CD4-positive, alpha-beta T cell treated with Interleukin-6 for 4 hours (primary cell): ENCODE measurements at regions not wholly inside any gene's neighbourhood (a gene's known extent, or its start where the extent isn't known, plus 50 kb on each side); places are given as distances from the start of the nearest gene placed in this dataset.

ENCODE experiments used
- DNase-seq: peaks from one replicate; pipeline ENCODE4 v3.0.0-alpha.2; 2020; ENCODE audit warnings: mixed read lengths

- DNase-seq, result no peak
Measured at GRCh38 chr20:61042506-61043385, 209.3 kb upstream of the CDH4 start.

- no peak for DNase-seq
Measured at GRCh38 chr20:61043681-61044080, 208.4 kb upstream of the CDH4 start.

DNA sequence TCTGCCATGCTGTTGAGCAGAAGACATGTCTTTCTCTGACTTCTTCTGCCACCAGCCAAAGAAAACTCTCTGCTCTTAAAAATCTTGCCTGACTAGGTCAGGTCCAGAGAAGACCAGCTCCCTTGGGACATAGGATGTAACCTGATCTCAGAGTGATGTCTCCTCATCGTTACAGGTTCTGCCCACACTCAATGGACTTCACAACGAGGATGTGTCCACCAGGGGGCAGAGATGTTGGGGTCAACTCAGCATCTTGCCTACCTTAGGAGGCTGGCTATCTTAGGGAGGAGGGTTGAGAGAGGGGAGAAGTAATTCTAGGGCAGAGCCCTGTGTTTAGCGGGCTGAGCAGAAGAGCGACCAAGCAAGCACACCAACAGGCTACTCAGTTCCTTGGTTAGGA, 207.6 kb upstream of the CDH4 start:
- no peak for DNase-seq

DNA sequence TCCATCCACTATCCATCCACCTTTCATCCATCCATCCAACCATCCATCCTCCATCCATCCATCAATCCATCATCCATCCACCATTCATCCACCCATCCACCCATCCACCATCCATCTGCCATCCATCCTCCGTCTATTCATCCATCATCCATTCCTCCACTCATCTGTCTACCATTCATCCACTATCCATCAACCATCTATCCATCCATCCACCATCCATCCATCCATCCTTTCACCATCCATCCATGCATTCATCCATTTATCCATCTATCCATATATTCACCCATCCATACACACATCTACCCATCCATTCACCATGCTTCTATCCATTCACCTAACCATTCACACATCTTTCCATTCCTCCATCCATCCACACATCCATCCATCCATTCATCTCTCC, 207.0 kb upstream of the CDH4 start:
- DNase-seq, result no peak

DNA sequence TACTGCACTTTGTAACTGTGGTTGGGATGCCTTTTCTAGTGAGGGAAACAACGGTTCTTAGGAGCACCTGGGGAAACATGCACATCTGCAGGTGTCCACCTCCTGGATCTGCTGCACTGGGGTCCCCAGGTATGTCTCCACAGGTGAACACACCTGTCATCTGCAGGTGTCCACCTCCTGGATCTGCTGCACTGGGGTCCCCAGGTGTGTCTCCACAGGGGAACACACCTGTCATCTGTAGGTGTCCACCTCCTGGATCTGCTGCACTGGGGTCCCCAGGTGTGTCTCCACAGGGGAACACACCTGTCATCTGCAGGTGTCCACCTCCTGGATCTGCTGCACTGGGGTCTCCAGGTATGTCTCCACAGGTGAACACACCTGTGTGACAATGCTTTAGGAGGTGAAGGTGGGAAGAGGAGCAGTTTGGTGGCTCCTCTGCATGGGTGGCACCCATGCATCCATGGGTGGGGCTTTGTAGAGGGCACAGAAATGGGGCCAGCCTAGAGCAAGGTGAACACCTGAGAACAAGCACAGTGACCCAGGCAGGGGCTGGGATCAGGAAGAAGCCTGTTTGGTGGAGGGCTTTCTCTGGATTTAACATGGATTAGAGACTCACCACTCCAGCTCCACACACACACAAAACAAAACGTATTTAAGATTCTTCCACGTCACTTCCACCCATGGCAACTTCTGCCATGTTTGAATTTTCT, 206.0 kb upstream of the CDH4 start:
- no peak for DNase-seq

GRCh38 chr20:61046721-61047351, 205.2 kb upstream of the CDH4 start:
- DNase-seq, result no peak

- DNase-seq, result no peak
Measured at GRCh38 chr20:61047515-61047914, 204.5 kb upstream of the CDH4 start.

DNA sequence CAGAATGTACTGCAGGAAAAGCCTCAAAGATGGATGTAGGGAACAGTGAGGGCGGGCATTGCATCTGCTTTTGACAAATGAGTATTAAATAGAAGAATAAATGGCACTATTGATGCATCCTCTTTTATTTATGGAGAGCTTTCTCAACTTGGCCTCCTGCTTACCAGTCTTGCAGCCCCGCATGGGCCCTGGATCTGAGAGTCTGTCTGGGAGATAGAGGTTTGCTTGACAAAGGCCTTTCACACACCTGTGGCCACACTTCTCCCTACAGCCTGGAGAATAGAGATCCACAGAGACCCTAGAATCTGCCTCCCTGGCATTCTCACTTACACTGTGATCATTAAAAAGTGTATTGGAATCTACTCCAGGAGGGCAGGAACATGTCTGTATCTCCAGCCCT, 203.8 kb upstream of the CDH4 start:
- no peak for DNase-seq

DNA sequence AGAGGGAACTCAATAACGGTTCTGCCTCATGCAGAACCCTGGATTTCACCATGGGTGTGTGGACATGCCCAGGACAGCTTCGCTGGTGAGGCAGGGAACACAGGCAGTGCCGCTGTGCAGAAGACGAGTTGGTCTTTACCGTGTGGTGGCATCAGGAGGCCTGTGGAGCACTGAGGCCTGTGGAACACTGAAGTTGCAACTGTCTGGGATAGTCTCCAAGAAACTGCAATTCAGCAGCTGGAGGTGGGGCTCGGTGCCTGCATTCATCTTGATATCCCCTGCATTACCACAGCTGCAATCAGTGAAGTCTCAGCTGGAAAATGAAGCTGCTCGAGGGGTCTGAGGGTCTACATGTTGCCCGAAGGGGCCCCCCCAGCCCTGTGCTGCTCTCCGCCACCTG, 202.4 kb upstream of the CDH4 start:
- no peak for DNase-seq

- no peak for DNase-seq
Measured at GRCh38 chr20:61050336-61050890, 201.6 kb upstream of the CDH4 start.

DNA sequence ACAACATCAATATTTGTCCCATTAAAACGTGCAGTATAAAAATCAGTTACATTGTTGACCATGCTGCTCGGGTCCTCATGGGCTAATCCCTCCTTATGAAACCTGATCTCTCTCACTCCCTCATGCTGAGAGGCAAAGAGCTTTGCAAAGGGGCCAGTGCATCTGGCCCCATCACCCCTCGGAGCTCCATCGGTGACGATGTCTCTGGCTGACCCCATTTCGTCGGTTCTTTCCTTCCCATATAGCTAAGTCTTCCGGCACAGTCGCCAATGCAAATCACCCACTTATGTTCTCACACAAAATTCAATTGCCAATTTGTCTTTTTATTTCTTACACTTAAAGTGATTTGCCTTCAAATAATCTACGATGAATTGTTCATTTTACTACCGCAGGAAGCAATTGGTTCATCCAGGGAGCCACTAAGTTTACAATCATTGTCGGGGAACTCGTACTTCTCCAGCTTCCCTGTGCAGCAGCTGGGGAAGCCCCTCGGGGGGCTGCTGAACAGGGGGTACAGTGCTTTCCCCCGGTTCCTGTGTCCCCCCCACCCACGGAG, 199.8 kb upstream of the CDH4 start:
- DNase-seq, result no peak

GRCh38 chr20:61052776-61053442, 199.2 kb upstream of the CDH4 start:
- no peak for DNase-seq

DNA sequence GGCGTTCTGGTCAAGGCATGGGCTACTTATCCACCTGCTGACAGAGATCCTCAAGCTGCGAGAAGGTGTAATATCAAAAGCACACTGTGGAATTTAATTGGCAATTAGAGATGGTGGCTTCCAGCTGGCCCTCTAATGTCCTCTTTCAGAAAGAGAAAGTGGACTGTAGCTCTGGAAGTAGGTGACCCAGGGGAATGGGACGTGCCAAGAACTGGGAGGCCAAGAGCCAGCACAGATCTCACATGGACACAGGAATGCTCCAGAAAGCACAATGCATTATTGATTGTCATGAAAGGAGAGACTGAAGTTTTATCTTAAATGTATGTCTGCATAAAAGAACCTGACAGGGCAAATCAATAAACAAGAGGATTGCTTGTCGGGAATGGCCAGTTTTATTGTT, 198.6 kb upstream of the CDH4 start:
- no peak for DNase-seq

DNA sequence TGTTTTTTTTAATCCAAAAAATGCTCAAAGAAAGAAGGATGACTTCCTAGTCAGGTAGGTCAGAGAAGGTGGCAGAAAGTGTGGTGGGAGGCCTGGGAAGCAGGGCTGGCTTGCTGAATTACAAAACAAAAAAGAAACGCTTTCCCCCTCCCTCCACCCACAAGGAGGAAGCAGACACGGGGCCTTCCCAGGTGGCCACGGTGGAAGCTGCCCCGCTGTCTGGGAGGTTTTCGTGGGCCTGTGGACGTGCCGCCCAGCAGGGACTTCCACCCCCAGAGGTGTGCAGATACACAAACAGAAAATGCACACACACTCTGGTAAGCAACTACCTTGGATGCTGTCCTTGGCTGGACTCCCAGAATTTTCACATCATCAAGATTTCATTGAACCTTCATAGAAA, 198.2 kb upstream of the CDH4 start:
- DNase-seq, result no peak

- DNase-seq, result no peak
Measured at GRCh38 chr20:61054411-61054810, 197.7 kb upstream of the CDH4 start.

DNA sequence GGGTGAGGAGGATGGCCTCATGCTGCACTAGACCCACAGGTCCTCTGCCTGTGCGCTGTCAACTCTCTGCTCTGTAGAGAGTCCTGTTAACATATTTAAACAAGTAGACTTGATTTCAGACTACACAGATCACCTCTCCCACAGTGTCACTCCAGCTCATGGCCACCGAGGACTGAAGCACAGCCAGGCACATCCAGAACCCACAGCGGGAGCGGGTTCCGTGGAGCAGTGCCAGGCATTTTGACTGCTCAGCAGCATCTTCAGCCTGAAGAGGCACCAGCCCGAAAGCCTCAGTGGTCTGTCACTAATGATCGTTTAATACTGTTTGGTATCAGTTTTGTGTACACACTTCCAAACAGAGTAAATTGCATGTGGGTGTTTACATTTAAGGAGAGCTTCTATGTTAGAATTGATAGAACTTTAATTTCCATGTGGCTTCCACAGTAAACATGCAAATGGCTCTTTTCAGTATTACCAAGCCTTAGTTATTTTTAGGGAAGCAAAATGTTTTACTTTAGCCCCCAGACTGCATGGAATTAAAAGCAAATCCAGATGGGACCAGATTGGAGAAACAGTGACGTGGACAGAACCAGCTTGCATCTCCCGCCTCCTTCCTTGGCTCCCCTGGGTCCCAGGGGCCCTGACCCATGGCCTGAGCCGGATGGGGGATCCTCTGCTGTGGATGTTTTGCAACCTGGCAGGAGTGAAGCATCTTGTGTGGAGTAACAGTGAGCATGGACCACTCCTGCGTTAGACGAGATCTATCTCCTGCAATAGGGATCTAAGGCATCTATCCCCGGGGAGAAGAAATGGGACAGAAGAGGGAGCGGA, 196.7 kb upstream of the CDH4 start:
- no peak for DNase-seq

DNA sequence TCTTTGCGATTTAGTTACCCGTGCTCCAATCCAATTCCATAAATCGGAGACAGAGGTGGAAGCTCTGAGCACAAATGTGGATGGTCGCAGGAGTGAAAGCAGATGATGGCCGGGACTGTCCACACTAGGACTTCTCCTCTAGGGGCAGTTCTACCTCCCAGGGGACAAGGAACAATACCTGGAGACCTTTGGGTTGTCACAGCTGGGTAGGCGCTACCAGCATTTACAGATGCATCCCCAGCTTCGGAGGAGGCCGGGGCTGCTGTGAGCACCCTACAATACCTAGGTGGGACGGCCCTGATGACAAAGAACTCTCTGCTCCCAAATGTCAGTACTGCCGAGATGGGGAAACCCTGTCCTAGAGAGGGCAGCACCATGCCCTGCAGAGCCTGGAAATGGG, 195.9 kb upstream of the CDH4 start:
- no peak for DNase-seq

GRCh38 chr20:61056627-61057442, 195.2 kb upstream of the CDH4 start:
- no peak for DNase-seq

DNA sequence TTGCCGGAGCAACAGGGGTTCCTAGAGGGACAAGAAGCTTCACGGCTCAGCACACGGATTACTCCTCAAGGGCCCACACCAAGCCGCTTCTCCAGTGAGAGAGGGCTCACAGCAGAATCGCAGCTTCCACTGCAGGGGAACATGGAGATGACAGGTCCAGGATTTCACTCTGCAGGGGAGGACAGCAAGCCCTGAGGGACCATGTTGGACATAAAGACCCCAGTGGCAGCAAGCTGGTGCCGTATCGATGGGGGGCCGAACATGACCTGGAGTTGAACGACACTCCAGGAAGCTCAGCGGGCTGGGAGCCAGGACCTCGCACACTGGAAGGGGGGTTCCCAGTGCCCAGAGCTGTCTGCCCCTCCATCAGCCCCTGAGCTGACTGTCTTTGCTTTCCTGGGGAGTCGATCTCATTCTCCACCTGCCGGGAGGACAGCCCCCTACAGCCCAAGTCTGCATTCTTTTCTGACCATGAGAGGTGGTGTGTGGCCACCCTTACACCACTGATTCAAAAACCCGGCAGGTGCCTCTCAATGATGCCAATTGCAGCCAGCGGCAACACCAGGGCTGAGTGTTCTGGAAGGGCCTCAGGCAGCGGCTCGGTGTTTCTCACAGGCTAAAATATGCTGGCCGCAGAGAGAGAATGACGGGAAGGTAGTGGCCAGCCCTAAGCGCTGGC, 194.5 kb upstream of the CDH4 start:
- DNase-seq, result no peak

DNA sequence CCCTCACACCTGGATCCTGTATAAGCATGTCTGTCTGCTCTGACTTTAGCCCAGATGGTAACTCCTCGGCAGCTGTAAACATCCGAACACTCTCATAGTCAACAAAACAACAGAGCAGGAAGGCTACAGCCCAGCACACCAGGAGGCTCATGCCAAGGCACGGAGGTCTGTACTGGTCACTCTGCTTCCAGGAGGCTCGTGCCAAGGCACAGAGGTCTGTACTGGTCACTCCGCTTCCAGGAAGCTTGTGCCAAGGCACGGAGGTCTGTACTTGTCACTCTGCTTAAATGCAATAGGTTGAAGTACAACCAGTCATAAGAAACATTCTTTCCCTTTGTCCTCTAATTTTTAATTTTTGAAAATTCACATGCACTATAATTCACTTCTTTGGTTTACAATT, 190.1 kb upstream of the CDH4 start:
- DNase-seq, result no peak
